HG02678 (cell line): ENCODE measurements at regions not wholly inside any gene's neighbourhood (a gene's known extent, or its start where the extent isn't known, plus 50 kb on each side); places are given as distances from the start of the nearest gene placed in this dataset.

Source experiments
- ATAC-seq: cut with Tn5 transposase; IDR thresholded peaks from one replicate; pipeline ENCODE4 v1.9.1; 2021; ENCODE audit warnings: mild to moderate bottlenecking, moderate library complexity; ENCODE audit not compliant: unreplicated experiment

GRCh38 chr21:15421441-15421881 is 308.3 kb upstream of the USP25 start:
- ATAC-seq: no peak

DNA sequence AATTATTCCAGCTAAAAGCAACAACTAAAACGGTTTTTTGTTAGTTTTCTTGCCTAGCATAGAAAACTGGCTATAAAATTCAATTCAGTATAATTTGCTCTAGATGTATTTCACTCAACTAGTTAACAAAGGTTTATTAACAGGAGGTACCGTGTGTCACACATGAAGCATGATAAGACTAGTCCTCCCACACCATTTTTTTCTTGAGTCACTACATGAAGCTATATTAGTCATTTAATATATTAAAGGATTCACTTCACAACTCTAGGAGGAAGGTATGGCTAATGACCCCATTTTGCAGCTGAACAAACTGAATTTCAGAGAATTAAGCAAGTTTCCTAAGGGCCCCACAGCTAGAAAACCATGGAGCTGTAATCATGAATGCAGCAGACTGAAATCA is 307.8 kb upstream of the USP25 start:
- ATAC-seq: no peak

DNA sequence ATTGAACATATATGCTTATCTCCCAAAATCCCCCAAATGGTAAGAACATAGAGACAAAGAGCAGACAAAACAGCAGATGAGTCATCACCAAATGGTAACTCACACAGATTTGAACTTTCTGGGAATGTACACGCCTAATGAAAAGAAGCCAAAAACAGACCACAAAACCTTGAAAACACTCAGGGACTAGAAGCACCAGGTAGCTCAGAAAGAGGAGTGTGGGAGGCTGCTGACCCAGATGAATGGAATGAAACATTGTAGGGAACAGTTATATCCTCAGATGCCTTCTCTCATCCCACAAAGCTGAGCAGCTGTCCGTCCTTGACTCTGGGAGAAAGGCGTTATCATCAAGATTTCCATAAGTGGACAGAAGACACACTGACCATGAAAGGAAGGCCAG is 307.0 kb upstream of the USP25 start:
- ATAC-seq: no peak

DNA sequence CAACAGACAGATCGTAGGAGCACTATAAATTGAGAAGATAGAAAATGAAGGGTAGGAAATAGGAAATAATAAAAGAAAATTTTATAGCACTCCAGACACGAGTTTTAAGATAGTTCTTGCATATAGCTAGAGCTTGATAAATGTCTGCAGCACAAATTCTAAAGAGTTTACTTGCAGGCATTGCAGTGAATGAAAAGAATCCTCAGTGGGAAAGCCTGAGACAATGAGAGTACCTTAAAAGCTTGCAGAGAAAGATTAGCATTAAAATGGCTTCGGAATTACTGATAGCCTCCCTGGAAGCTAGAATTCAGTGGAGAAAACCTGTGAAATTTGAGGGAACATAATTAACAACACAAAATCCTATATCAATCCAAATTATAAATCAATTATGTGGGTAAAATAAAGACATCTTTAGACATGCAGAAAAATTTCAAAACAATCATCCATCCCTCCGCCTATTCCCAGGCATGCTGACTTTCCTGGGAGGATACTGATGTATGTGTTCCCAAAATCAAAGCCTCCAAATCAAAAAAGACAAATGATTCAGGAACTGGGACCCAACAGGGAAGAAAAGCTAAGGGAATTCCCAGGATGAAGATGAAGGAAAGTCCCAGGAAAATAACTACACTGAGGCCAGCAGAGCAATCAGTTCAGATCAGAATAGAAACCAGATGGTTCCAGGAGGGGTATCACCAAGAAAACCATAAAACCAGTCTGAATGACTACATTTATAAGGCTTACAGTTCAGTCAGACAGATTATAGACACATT is 305.9 kb upstream of the USP25 start:
- ATAC-seq: no peak

DNA sequence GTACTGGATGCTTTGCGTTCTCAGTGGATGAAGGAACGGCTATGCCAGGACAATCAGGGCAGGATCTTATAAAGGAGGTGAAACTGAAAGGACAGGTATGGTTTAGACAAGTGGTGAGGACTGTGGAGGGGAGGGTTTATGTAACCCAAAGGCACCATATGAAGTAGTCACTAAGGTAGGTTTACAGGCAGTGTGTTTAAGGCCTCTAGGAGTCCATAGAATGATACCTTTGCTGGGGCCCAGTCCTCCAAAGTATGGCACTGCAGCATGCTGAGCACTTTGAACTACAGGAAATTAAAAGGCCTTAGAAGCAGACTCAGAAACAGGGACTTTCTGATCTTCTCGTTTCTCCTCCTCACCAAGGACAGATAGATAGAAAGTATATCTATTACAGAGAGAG is 304.7 kb upstream of the USP25 start:
- no peak for ATAC-seq

- ATAC-seq: no peak
Measured at GRCh38 chr21:15430023-15430422, 299.8 kb upstream of the USP25 start.

GRCh38 chr21:15430577-15430976 is 299.2 kb upstream of the USP25 start:
- no peak for ATAC-seq

GRCh38 chr21:15431053-15431452 is 298.7 kb upstream of the USP25 start:
- no peak for ATAC-seq

GRCh38 chr21:15433091-15433490 is 296.7 kb upstream of the USP25 start:
- ATAC-seq: no peak

GRCh38 chr21:15434163-15434905 is 295.4 kb upstream of the USP25 start:
- no peak for ATAC-seq

DNA sequence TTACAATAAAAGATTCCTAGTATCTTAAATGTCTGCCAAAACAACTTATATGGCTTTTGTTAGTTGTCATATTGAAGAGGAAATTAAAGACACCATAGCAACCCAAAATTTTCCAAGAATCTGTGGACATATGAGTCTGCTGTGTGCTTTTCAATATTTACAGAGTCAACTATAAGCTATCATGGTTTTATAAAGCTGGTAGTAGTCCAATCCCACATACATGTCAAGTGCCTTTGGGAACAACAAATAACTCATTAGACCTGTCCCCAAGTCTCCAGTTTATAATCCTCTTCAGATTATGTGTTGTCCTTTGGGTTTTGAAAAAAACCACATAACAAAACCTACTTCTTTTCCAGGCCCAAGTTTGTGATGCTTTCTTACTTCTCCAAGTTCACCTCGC is 293.8 kb upstream of the USP25 start:
- no peak for ATAC-seq

GRCh38 chr21:15437883-15438282 is 291.9 kb upstream of the USP25 start:
- peak; percentile 75 for ATAC-seq

DNA sequence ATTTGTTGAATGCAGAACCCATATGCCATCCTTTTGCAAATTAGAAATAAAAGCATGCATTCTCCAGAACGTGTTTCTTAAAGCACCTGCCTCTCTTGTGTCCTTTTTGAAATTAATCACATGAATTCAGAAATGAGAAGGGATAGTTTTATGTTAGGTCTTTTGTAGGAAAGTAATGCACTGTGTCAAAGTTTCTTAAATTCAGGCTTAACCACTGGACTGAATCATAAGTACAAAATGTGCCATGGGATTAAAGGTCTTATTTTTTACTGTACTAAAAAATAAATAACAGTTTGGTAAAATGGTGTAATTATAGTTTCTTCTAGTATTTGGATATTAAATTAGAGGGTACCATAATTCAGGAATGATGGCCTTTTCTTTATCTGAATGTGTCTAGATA is 290.1 kb upstream of the USP25 start:
- ATAC-seq: no peak

- ATAC-seq: no peak
Measured at GRCh38 chr21:15441060-15441493, 288.7 kb upstream of the USP25 start.

DNA sequence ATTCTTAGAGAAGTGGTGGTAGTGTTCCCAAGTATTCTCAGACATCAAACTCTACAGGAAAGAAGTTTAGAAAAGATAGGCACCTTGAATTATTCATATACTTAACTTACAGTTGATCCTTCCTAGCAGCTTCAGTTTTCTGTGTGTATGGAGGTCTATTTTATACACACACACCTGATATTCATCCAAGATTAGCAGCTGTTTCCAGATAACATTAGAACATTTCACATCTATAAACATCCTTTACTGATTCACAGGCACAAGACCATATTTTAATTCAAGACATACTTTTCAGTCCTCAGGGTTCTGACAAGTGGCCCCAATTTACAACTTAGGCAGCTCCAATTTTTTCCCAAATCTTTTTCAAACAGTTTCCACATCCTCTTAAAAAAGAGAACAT is 287.8 kb upstream of the USP25 start:
- no peak for ATAC-seq

GRCh38 chr21:15442743-15443469 is 286.9 kb upstream of the USP25 start:
- ATAC-seq: no peak

GRCh38 chr21:15443740-15444117 is 286.1 kb upstream of the USP25 start:
- ATAC-seq: no peak

- ATAC-seq: no peak
Measured at GRCh38 chr21:15444118-15444960, 285.4 kb upstream of the USP25 start.

DNA sequence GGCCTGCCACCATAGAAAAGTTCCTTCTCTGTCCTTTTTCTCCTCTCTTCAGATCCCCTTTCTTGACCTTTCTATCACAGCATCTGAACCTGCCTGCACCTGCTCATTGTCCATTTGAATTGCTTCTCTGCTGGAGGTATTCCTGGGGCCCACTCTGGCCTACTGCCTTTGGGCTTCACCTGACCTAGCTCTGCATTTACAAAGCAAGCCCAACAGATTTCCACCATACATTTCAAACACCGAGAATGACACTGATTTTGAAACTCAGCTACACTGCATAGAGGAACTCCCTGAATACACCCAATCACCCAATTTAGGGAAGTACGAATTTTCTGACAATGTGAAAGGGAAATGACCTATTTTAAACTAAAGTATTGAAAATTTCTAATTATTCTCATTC is 284.5 kb upstream of the USP25 start:
- peak; percentile 72 for ATAC-seq

- ATAC-seq: no peak
Measured at GRCh38 chr21:15446223-15446622, 283.6 kb upstream of the USP25 start.

- ATAC-seq: no peak
Measured at GRCh38 chr21:15449556-15449955, 280.2 kb upstream of the USP25 start.
